GM19238 (cell line): ENCODE measurements at regions not wholly inside any gene's neighbourhood (a gene's known extent, or its start where the extent isn't known, plus 50 kb on each side); places are given as distances from the start of the nearest gene placed in this dataset.
"Not testable (repeated sequence)": the region's sequence is repeated elsewhere in the genome, so short reads cannot be mapped to it uniquely, and the experiment has no call there.

Source experiments
- DNase-seq: peaks from one replicate; pipeline ENCODE4 v3.0.0; 2011; ENCODE audit warnings: low spot score; ENCODE audit not compliant: insufficient read length

DNA sequence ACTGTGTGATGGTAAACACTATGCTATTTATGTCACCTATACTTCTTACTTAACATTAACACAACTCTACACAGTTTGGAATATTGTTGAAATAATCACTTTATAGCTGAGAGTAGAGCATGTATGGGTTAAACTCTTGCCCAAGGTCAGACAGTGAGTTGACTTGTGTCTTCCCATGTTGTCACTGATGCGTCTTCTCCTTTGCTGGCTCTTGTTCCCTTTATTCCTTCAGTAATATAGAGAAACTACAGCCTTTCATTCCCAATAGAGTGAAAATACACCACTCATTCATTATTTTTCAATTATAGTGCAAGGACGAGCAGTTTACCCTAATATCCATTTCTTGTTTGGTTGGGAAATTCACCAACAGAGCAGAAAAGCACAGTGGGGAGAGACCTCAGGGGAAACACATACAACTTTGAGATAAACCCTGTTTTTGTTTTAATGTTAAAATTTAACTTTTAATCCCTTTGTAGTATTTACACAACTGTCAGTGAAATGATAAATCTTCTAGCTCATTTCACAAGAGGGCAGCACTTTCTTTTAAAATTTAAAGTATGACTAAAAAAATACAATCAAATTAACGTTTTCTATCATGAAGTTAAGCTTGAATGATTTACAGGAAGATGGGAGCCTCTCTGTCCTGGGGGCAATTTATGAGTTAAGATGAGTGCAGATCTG, 363.0 kb downstream of the UTRN start:
- no peak for DNase-seq

DNA sequence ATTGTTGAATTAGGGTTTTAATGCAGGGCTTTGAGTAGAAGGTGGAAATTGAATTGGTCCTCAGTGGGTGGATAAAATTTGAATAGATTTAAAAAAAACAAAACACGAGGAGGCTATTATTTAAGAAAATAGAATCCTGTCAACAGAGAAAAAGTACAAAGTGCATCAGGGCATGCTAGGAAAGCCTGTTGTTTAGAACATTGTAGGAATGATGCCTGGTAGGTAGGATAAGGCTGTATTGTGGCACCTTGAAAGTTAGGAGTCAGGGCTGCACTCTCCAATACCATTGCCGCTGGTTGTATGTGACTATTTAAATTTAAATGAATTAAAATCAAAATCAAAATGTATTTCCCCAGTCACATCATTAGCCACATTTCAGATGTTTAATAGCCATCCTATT, 363.9 kb downstream of the UTRN start:
- DNase-seq = no peak

DNA sequence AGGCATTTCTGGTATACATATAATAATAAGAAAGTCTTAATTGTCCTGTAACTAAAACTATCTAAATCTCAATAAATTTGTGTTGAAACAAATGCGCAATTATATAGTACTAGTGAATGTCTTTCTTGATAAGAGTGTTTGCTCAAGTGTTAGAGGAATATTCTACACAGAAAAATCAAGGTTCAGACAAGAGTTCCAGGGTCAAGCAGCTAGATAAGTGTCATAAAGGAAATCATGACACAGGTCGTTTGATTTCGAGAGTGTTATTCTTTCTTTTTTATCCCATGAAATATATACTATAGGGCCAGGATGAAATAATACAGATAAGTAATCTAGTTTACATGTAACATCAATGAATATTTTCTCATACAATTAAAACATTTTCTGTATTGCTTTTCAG, 366.1 kb downstream of the UTRN start:
- DNase-seq = no peak

DNA sequence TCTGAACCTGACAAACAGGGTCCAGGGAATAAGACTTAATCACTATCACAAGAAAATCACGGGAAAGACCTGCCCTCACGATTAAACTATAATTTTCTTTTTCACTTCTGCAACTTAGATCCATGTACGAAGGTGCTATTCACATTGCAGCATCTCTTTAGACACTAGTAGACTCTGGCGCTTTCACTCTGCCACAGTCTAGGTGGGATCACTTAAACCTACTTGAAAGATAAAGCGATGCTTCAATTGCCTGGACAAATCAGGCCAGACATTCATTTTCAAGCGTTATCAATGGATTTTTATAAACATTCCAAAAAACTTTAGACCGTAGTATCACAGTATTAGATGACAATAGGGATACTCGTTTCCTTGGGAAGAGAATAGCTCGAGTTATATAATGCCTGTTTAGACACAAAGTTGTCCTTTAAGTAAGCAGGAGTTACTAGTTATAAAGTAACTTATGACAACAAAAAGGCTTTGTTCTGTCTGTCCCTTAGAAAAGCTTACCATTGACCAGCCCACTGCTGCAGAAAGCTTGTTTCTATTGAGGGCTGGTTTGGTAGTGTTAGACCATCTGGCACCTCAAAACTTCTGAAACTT, 367.3 kb downstream of the UTRN start:
- no peak for DNase-seq

DNA sequence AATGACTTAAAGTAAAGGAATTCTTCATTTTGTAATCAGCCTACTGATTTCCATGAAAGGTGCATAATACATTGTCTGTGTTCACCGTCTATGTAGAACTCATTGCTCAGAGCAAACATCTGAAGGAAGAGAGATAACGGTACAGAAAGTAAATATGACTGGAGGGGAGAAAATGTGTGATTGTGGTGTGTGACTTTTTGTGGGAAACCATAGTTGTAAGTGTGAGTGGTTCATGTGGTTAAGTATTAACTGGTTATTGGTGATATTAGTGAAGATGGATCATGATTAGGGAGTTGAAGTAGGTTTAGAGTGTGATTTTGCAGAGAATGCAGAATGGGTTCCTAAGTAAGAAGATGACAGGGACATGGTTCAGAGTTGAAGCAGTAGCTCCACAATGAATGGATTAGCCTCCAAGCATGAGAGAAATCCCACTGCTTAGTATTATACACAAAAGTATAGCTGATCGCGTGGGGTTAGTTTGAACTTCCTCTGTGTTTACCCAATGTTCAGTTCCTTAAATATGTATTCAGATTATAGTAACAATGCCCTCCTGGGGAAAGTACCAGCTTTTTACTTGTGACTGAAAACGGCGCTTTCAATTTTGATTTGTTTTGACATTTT, 368.9 kb downstream of the UTRN start:
- DNase-seq = peak; percentile 11

DNA sequence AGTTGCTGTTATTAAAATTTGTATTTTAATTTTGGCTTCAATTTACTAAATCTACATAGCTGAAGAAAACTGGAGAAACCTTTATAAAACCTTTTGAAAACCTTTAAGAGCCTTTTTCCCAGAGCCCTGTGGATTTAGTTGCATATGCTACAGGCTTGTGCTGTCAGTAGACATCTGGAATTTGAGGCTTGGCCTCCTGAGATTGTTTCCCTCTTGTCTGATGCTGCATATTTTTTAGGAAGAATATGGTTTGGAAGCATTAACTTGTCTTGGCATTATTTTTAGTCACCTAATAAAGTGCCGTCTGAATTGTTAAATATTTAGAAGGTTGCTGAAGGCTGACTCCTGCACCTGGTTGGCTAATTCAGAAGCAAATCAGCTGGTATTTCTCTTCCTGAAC, 369.4 kb downstream of the UTRN start:
- no peak for DNase-seq

DNA sequence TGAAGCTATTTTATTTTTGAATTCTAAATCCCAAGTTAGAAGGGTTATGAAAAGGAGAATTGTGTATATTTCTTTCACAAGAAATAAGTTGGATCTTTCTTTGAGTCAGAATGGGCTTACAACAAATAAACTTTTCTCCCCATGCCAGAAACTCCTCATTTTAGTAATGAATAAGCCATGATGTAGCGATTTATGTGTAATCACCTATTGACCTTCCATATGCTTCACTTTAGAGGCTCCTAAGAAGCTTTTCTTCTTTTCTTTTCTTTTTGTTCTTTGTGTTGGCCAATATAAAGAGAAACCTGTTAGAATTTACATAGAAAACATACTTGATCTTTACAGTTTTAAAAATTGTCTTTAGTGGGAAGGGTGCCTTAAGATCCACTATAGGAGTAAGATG, 370.2 kb downstream of the UTRN start:
- no peak for DNase-seq

DNA sequence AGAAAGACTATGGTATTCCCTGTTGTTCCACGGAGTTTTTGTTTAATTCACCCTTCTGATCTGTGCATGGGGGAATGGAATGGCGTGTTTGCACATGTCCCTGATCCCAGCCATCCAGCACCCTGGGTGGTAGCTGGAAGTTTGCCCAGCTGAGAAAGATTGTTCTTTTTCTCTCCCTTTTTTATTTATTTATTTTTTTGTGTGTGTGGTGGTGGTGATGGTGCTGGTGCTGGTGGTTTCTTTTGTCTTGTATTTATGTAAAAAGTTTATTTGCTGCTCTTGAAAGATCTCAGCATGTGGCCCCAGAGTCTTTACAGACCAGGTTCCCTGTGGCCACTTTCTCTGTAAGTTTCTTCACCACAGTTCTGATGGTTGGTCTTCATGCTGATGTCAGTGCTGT, 372.6 kb downstream of the UTRN start:
- no peak for DNase-seq

DNA sequence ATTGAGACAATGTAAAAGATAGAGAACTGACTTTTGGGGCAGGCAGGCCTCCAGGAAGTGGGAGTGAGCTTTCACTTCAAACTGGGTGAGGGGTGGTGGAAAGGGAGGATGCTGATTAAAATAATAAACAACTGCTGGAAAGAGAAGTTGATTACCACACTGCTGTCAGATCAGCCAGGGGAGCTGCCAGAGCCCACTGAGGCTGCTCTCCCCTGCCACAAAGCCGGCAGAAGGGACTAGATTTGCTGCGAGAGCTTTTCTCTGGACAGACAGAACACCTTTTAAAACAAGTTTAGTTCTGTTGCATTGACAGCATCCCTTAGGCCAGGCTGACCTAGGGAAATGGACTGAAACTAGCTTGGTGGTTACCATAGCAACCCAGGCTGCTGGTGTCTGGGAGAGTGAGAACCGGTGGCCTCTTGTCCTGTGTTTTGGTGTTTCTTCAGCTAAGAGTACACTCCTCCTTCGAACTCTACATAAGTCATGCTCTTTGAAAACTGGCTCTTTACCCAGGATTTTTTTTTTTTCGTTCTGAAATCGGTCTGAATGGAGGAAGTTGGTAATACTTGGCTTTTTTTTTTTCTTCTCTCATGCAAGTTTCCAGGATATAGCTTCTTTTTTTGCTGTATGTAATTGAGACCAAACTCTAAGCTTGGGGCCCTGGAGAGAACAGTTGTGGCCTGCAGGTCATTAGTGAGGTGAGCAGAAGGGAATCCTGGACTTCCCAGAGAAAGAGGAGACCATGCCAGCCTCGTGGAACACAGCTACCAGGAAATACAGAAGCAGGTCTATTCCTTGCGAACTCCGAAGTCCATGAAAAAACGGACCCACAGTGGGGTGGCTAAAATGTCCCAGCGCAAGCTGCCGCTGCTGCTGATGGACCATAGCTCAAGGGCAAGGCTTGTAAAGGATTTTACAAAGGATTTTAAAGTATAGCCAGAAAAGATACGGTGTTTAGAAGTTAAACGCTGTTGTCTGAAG, 374.4 kb downstream of the UTRN start:
- DNase-seq = no peak

DNA sequence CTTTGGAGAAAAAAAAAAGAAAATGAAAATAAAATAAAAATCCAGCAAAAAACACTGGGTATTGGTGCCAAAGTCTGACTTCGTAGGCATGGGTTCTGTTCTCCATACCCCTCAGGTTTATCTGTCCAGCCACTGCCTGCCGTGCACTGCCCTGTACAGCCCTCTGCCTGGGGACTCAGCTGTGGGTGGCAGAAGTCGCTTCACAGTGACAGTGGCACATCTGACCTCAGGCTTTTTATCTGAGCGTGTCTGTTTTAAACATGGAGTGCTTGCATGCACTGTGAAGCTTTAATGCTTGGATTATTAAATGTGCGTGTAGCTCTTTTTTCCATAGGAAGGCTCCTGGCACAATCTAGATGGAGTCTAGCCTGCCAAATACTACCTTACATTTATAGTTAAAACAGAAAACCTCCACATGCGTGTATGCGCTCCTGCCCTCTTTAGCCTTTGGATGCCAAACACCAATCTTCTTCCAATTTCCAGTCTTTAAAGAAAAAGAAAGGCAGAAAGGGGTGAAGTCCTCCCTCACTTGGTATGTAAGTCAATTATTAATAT, 375.5 kb downstream of the UTRN start:
- no peak for DNase-seq

DNA sequence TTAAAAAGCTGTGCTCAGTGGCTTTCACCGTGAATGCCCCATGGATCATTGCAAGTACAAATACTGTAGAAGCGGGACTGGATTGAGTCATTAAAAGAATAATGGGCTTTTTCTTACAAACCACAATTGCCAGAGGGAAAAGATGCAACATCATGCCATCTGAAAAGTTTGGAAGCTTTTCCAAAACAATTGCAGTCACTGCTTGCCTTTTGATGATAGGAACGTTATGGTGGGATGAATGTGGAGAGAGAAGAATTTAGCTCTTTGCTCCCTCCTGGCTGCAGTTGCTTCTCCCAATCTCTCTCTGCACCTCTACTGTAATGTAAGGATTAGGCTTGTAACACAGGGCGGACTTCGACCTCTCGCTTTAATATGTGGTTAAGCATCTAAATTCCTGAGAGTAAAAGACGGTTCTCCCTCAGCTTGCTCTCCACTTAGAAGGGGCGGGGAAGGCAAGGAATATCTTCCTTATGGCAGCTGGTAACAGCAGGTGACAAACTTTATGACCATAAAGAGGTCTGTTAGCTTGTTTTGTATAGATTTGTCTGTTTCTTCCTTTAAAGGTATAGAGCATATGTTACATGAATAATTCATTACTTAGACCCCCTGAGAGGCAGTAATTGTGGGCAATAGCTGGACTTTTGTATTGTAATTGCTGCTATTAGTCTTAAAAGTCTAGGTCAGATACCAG, 376.1 kb downstream of the UTRN start:
- DNase-seq = no peak

DNA sequence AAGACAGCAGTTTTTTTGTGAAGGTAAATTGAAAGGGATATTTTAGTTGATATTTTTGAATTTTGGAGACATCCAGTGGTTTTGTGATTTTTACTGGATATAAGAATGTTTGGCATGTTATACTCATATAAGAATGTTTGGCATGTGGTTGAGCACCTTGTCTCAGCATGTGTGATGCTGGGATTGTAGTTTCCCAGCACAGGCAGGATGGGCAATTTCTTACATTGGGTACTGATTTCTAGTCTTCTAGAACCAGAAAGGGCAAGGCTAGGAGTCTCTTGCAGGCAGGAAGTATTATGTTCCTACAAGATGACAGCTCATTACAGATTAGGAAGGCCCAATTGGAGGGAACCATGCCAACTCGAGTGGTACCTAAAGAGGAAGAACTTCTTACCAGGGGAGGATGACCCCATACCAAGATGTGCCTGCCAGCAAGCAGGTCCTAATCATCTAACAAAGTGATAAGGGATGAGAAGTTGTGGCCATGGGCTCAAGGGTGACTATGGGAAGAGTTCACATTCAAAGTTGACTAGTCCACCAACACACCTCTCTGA, 377.8 kb downstream of the UTRN start:
- DNase-seq = no peak

DNA sequence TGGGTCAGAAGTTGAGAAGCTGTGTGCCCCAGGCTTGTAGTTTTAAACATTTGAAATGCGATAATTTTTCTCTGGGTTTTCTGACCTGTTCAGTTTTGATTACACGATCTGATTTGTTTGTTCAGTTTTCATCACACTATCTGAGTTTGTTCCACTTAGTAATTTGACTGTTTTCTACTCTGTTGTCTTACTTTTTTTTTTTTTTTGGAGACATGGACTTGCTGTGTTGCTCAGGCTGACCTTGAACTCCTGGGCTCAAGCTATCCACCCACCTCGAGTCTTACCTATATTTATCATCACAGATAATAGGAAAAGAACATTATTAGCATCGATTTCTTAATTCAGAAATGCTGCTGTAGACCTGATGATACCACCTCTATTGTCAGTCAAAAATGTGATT, 379.1 kb downstream of the UTRN start:
- no peak for DNase-seq

DNA sequence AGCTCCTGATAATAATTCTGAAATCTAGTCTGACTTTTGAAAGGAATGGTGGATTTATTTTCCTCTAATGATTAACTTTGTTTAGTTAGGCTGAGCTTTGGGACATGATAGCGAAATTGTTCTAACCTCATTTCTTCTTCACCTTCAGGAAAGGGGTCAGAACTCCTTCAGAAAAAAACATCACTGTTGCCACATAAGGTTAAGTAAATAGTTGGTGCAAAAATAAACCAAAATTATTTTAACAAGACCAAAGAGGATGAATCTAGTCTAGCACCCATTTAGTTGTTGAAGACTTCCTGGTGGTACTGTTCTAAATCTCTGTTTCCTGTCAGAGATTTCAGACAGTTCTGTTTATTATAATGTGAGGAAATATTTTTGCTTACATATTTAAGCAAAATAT, 379.8 kb downstream of the UTRN start:
- no peak for DNase-seq

DNA sequence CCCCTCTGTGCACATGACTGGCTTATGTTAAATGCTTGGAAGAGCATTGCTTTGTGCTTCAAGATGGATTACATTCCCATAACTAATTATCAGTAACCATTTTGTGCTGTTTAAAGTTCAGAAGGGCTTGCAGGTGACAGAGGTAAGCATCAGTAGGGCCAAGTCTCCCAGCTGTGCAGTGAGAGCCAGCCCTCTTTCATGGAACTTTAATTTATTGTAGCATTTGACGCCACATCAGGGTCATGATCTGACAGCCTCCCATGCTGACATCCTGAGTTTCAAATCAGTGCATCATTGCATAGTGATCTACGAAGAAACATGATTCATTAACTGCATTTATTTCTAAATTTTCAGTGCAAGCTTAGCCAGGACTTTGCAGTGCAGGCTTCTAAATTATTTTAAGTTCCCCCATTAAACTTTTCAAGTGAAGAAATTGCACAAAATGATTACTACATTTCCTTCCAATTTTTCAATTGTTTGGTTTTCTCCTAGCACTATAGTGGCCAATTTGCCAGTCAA, 380.9 kb downstream of the UTRN start:
- DNase-seq = no peak

DNA sequence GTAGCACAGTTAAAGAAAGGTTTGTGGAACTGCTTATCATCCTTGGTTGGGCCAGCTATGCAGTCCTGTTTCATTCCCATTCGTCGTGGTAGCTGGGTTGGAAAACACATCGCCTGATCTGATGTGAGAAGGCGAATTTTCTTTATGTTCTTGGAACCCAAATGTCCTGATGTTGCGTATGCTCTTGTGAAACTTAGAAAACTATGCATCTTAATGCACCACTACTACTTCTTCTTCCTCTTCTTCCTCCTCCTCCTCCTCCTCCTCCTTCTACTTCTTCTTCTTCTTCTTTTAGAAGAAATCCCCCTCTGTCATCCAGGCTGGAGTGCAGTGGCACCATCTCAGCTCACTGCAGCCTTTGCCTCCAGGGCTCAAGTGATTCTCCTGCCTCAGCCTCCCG, 381.6 kb downstream of the UTRN start:
- DNase-seq = no peak

DNA sequence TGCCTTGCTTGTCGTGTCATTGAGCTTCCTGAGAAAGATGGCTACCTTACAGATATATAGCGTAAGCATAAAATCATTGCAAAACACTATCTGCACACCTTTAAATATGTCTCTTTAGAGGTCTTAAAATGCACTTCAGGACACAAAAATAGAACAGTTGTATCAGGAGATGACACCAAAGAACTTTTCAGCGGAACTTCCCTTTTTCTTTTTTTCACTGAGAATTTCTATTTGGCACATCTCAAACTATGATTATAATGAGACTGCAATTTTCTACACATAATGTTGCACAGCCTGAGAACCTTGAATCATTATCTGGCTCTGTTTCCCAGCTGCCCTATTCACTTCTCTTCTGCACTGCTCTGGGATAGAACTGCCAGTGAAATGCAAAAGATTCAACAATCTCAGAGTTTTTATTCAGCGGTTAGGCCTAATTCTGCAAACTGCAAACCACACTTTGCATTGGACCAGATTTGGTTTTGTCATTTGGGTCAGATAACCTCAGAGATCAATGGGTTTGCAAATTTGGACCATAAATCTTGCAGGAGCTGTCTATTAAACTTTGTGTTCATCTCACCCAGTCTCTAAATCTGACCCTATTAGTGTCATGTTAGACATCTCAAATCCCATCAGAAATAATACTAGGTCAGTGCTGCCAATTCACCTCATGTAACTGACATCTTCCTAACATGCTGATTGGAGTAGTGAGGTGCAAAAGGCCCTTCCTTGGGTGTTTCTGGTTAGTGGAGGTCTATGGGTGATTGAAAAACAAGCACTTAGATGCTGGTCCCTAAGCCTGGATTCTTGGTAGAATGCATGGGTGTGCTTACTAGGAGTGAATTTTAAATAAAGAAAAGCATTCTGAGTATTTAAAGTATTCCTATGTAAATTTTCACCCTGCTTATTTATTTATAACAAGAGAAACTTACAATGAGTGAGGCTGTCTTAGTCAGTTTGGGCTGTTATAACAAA, 382.7 kb downstream of the UTRN start:
- no peak for DNase-seq

DNA sequence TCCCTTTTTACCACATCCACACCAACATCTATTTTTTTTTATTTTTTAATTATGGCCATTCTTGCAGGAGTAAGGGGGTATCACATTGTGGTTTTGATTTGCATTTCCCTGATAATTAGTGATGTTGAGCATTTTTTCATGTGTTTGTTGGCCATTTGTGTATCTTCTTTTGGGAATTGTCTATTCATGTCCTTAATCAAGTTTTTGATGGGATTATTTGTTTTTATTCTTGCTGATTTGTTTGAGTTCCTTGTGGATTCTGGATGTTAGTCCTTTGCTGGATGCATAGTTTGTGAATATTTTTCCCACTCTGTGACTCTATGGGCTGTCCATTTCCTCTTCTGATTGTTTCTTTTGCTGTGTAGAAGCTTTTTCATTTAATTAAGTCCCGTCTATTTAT, 385.1 kb downstream of the UTRN start:
- not testable (repeated sequence) for DNase-seq

DNA sequence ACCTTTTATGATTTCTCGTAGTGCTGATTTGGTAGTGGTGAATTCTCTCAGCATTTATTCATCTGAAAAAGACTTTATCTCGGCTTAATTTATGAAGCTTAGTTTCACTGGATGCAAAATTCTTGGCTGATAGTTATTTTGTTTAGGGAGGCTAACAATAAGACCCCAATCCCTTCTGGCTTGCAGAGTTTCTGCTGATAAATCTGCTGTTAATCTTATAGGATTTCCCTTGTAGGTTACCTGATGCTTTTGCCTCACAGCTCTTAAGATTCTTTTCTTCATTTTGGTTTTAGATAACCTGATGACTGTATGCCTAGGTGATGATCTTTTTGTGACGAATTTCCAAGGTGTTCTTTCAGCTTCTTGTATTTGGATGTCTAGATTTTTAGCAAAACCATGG, 388.7 kb downstream of the UTRN start:
- no peak for DNase-seq
